Trophoblast cell (in vitro differentiated cells and primary cell): ENCODE measurements at regions not wholly inside any gene's neighbourhood (a gene's known extent, or its start where the extent isn't known, plus 50 kb on each side); places are given as distances from the start of the nearest gene placed in this dataset.

Experiments used
- DNase-seq, 2 donors: peaks; one replicate each; pipeline ENCODE4 v3.0.0-alpha.2; 2016
- H2AFZ ChIP-seq: 2 replicates; pipeline ENCODE4 v1.6.1; 2013; ENCODE audit warnings: low read length, moderate library complexity, mild to moderate bottlenecking; ENCODE audit not compliant: insufficient read depth, poor library complexity
- H2AK5ac ChIP-seq: 2 replicates; pipeline ENCODE4 v1.6.1; 2013; ENCODE audit warnings: mild to moderate bottlenecking, low read length
- H2BK120ac ChIP-seq: 2 replicates; pipeline ENCODE4 v1.6.1; 2013; ENCODE audit warnings: low read length, mild to moderate bottlenecking, moderate library complexity; ENCODE audit not compliant: insufficient read depth, poor library complexity
- H2BK12ac ChIP-seq: 2 replicates; pipeline ENCODE4 v1.6.1; 2013; ENCODE audit warnings: mild to moderate bottlenecking, low read length, moderate library complexity
- H2BK5ac ChIP-seq: 2 replicates; pipeline ENCODE4 v1.6.1; 2013; ENCODE audit warnings: low read length, low read depth, moderate library complexity, mild to moderate bottlenecking; ENCODE audit not compliant: poor library complexity
- H3K14ac ChIP-seq: 2 replicates; pipeline ENCODE4 v1.6.1; 2013; ENCODE audit warnings: mild to moderate bottlenecking, low read length
- H3K18ac ChIP-seq: 2 replicates; pipeline ENCODE4 v1.6.1; 2013; ENCODE audit warnings: mild to moderate bottlenecking, low read length
- H3K23ac ChIP-seq: 2 replicates; pipeline ENCODE4 v1.6.1; 2013; ENCODE audit warnings: low read length
- H3K27ac ChIP-seq: 2 replicates; pipeline ENCODE4 v1.5.1; 2013; ENCODE audit warnings: low read depth, mild to moderate bottlenecking, inconsistent platforms, low read length, moderate library complexity
- H3K27me3 ChIP-seq: 2 replicates; pipeline ENCODE4 v1.6.1; 2013; ENCODE audit warnings: inconsistent platforms, mild to moderate bottlenecking, low read length, moderate library complexity; ENCODE audit not compliant: insufficient read depth
- H3K36me3 ChIP-seq, 2 experiments: 1 replicate in 1 of 2; 2 replicates in 1 of 2; pipeline ENCODE4 v1.6.1; 2013; ENCODE audit warnings: low read length in 2 of 2, mild to moderate bottlenecking in 2 of 2, moderate library complexity in 1 of 2; ENCODE audit not compliant: insufficient read depth in 2 of 2, control insufficient read depth in 1 of 2
- H3K4ac ChIP-seq: 2 replicates; pipeline ENCODE4 v1.6.1; 2013; ENCODE audit warnings: low read depth, mild to moderate bottlenecking, low read length, moderate library complexity
- H3K4me1 ChIP-seq, 2 experiments: 1 replicate in 1 of 2; 2 replicates in 1 of 2; pipeline ENCODE4 v1.6.1; 2013; ENCODE audit warnings: low read length in 2 of 2, mild to moderate bottlenecking in 2 of 2, moderate library complexity in 1 of 2; ENCODE audit not compliant: insufficient read depth in 2 of 2, control insufficient read depth in 1 of 2
- H3K4me2 ChIP-seq: 2 replicates; pipeline ENCODE4 v1.6.1; 2013; ENCODE audit warnings: inconsistent platforms, mild to moderate bottlenecking, low read length, moderate library complexity
- H3K4me3 ChIP-seq: 2 replicates; pipeline ENCODE4 v1.5.1; 2013; ENCODE audit warnings: mild to moderate bottlenecking, low read depth, low read length, inconsistent platforms
- H3K79me1 ChIP-seq: one replicate; pipeline ENCODE4 v1.6.1; 2013; ENCODE audit warnings: low read length
- H3K79me2 ChIP-seq: 2 replicates; pipeline ENCODE4 v1.6.1; 2013; ENCODE audit warnings: low read length, mild to moderate bottlenecking; ENCODE audit not compliant: control insufficient read depth, insufficient read depth, poor library complexity
- H3K9ac ChIP-seq: 2 replicates; pipeline ENCODE4 v1.6.1; 2013; ENCODE audit warnings: mild to moderate bottlenecking, low read length
- H3K9me3 ChIP-seq: 2 replicates; pipeline ENCODE4 v1.6.1; 2013; ENCODE audit warnings: low read depth, mild to moderate bottlenecking, control low read depth, inconsistent platforms, low read length; ENCODE audit not compliant: insufficient read depth
- H4K12ac ChIP-seq: 2 replicates; pipeline ENCODE4 v1.6.1; 2013; ENCODE audit warnings: low read depth, mild to moderate bottlenecking, low read length, moderate library complexity
- H4K8ac ChIP-seq: 2 replicates; pipeline ENCODE4 v1.6.1; 2013; ENCODE audit warnings: low read depth, mild to moderate bottlenecking, low read length, moderate library complexity
- H4K91ac ChIP-seq: one replicate; pipeline ENCODE4 v1.6.1; 2013; ENCODE audit warnings: low read depth, mild to moderate bottlenecking, low read length, moderate library complexity
- WGBS: extraction: QIAGEN DNeasy Blood & Tissue Kit; methylation state at CpG from one replicate; pipeline ENCODE4 v1.1.7; 2013; ENCODE audit warnings: missing lambda C conversion rate; ENCODE audit not compliant: insufficient read length, insufficient coverage; ENCODE audit errors: extremely low coverage; 5-methylcytosine and 5-hydroxymethylcytosine counted together

DNA sequence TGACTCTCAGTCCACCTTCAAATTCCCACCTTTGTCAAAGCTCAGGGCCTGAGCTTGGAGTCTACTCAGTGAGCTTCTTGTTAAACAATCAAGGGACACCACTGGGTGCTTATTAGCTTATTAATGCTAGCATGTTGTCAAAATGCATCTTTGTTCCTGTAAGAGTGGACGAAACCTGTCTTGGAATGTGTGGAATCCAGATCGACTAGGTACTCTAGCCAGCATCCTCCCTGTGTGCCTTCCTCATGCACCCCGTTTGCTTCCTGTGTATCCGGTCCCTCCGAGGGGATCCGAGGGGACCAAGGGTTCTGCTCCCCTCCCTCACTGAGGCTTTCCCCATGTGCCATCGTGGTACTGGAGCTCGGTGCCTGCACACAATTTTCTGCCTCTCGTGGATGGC lies 75.7 kb upstream of the UBE3A start:
- H3K9me3 ChIP-seq, result peaks cover 3% of the 10 kb centered on the region
- no peak overlapping the region for H2AK5ac ChIP-seq
- no peak overlapping the region for H3K4ac ChIP-seq
- no peak overlapping the region for H3K18ac ChIP-seq
- no peak overlapping the region for H3K9ac ChIP-seq
- no peak overlapping the region for H3K4me3 ChIP-seq
- H3K36me3 ChIP-seq, result no peaks in the 10 kb centered on the region
- DNase-seq, result peak in 1 of 2 donors; percentile 31
- H3K23ac ChIP-seq, result no peak overlapping the region
- no peak overlapping the region for H4K91ac ChIP-seq
- H2BK12ac ChIP-seq, result no peak overlapping the region
- H4K12ac ChIP-seq, result no peak overlapping the region
- WGBS, result no CpG with 5 or more reads among the region's 9 CpGs
- no peaks in the 10 kb centered on the region for H3K27me3 ChIP-seq
- H3K4me2 ChIP-seq, result no peak overlapping the region
- H3K4me1 ChIP-seq, result peaks cover 2 to 5% of the 10 kb centered on the region in 2 experiments
- no peaks in the 10 kb centered on the region for H3K79me2 ChIP-seq
- no peaks in the 10 kb centered on the region for H3K79me1 ChIP-seq
- no peak overlapping the region for H2BK120ac ChIP-seq
- H3K27ac ChIP-seq, result no peak overlapping the region
- H4K8ac ChIP-seq, result no peak overlapping the region
- H3K14ac ChIP-seq, result no peak overlapping the region
- no peak overlapping the region for H2AFZ ChIP-seq
- H2BK5ac ChIP-seq, result no peak overlapping the region

DNA sequence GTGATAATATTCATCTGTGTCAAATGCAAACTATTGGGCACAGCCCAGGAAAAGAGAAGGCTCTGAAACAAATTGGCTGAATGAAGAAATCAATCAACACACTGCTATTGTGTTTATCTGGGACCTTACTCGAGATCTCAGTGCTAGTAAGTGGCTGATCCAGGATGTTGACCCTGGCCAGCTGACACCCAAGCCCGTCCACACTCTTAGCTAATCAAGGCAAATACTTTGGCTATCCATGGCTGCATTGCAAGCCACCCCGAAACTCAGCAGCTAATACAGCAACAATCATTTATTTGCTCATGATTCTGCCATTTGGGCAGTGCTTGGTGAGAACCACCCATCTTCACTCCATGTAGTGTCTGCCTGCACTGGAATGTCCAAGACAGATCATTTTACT lies 74.1 kb upstream of the UBE3A start:
- H3K36me3 ChIP-seq, result no peaks in the 10 kb centered on the region
- no peak overlapping the region for H2AK5ac ChIP-seq
- H3K4me2 ChIP-seq, result no peak overlapping the region
- no peak overlapping the region for H2AFZ ChIP-seq
- peaks cover 3% of the 10 kb centered on the region for H3K9me3 ChIP-seq
- H3K4me3 ChIP-seq, result no peak overlapping the region
- WGBS, result no CpG with 5 or more reads among the region's 3 CpGs
- H3K79me1 ChIP-seq, result no peaks in the 10 kb centered on the region
- no peak overlapping the region for H3K27ac ChIP-seq
- no peak overlapping the region for H4K8ac ChIP-seq
- H3K27me3 ChIP-seq, result no peaks in the 10 kb centered on the region
- no peak overlapping the region for H4K91ac ChIP-seq
- no peak overlapping the region for H3K23ac ChIP-seq
- peaks cover 2 to 5% of the 10 kb centered on the region in 2 experiments for H3K4me1 ChIP-seq
- no peak for DNase-seq
- no peak overlapping the region for H3K14ac ChIP-seq
- H3K18ac ChIP-seq, result no peak overlapping the region
- H3K9ac ChIP-seq, result no peak overlapping the region
- no peaks in the 10 kb centered on the region for H3K79me2 ChIP-seq
- H2BK120ac ChIP-seq, result no peak overlapping the region
- H2BK5ac ChIP-seq, result no peak overlapping the region
- no peak overlapping the region for H4K12ac ChIP-seq
- H3K4ac ChIP-seq, result no peak overlapping the region
- no peak overlapping the region for H2BK12ac ChIP-seq

GRCh38 chr15:25510146-25510545 lies 71.3 kb upstream of the UBE3A start:
- Histone ChIP-seq H2BK5ac (no peak overlapping the region), H3K27me3 (no peaks in the 10 kb centered on the region), H3K27ac (no peak overlapping the region), H3K23ac (no peak overlapping the region), H2AK5ac (no peak overlapping the region), H4K8ac (no peak overlapping the region), H2AFZ (no peak overlapping the region), H2BK120ac (no peak overlapping the region), H3K9me3 (no peaks in the 10 kb centered on the region), H3K36me3 (no peaks in the 10 kb centered on the region), H3K4me1 (peaks cover 2 to 5% of the 10 kb centered on the region in 2 experiments), H2BK12ac (no peak overlapping the region), H3K14ac (no peak overlapping the region), H3K18ac (no peak overlapping the region), H3K4me3 (no peak overlapping the region), H3K4me2 (no peak overlapping the region), H4K12ac (no peak overlapping the region), H3K9ac (no peak overlapping the region), H3K79me1 (no peaks in the 10 kb centered on the region), H3K79me2 (no peaks in the 10 kb centered on the region), H3K4ac (no peak overlapping the region), H4K91ac (no peak overlapping the region)
- no peak for DNase-seq
- no CpG with 5 or more reads among the region's 4 CpGs for WGBS

- WGBS, result no CpG with 5 or more reads among the region's 4 CpGs
- H3K79me1 ChIP-seq, result no peaks in the 10 kb centered on the region
- no peak overlapping the region for H2BK120ac ChIP-seq
- H3K27ac ChIP-seq, result no peak overlapping the region
- no peak overlapping the region for H2AFZ ChIP-seq
- H3K18ac ChIP-seq, result no peak overlapping the region
- no peak overlapping the region for H3K4me2 ChIP-seq
- H3K4me3 ChIP-seq, result no peak overlapping the region
- no peak for DNase-seq
- no peak overlapping the region for H3K14ac ChIP-seq
- H3K36me3 ChIP-seq, result no peaks in the 10 kb centered on the region
- no peak overlapping the region for H4K8ac ChIP-seq
- no peak overlapping the region for H3K23ac ChIP-seq
- no peak overlapping the region for H3K9ac ChIP-seq
- H2AK5ac ChIP-seq, result no peak overlapping the region
- no peak overlapping the region for H2BK5ac ChIP-seq
- no peak overlapping the region for H4K12ac ChIP-seq
- no peak overlapping the region for H4K91ac ChIP-seq
- H3K79me2 ChIP-seq, result no peaks in the 10 kb centered on the region
- no peaks in the 10 kb centered on the region for H3K27me3 ChIP-seq
- no peaks in the 10 kb centered on the region for H3K9me3 ChIP-seq
- H2BK12ac ChIP-seq, result no peak overlapping the region
- H3K4me1 ChIP-seq, result peaks cover 2 to 4% of the 10 kb centered on the region in 2 experiments
- H3K4ac ChIP-seq, result no peak overlapping the region
These were observed 70.9 kb upstream of the UBE3A start for GRCh38 chr15:25509703-25510102.
